ENCODE measurements at regions not wholly inside any gene's neighbourhood (a gene's known extent, or its start where the extent isn't known, plus 50 kb on each side); places are given as distances from the start of the nearest gene placed in this dataset.

- Mint-ChIP-seq H3K27ac (ENCODE audit: unreplicated experiment) (no peak overlapping the region), H3K27me3 (ENCODE audit: low read depth, unreplicated experiment) (peaks cover 69% of the 10 kb centered on the region), H3K4me1 (ENCODE audit: low read depth, unreplicated experiment) (no peaks in the 10 kb centered on the region), H3K36me3 (ENCODE audit: low read depth, unreplicated experiment) (peaks cover 3% of the 10 kb centered on the region), H3K9me3 (ENCODE audit: unreplicated experiment) (peaks cover 6% of the 10 kb centered on the region), H3K4me3 (ENCODE audit: unreplicated experiment) (no peak overlapping the region)
- Histone ChIP-seq H3K4me2 (ENCODE audit: low read length) (no peak overlapping the region), H3K4me1 (ENCODE audit: insufficient read depth, low read length) (no peaks in the 10 kb centered on the region), H3K4me3 (ENCODE audit: insufficient read depth, low read depth, low read length) (no peak overlapping the region), H3K27ac (ENCODE audit: low read depth, low read length) (no peak overlapping the region), H3K36me3 (ENCODE audit: insufficient read depth, low read length) (no peaks in the 10 kb centered on the region), H3K9ac (ENCODE audit: low read length) (no peak overlapping the region), H4K20me1 (ENCODE audit: insufficient read depth, low read length) (no peaks in the 10 kb centered on the region), H3K79me2 (ENCODE audit: insufficient read depth, low read length) (no peaks in the 10 kb centered on the region), H3K27me3 (ENCODE audit: insufficient read depth, low read length) (peaks cover 2% of the 10 kb centered on the region), H2AFZ (ENCODE audit: low read depth, low read length) (no peak overlapping the region), H3K9me3 (ENCODE audit: insufficient read depth, low read depth, low read length) (no peaks in the 10 kb centered on the region)
- FAIRE-seq (no peak), DNase-seq (ENCODE audit: low read depth) (no peak)
- no peak for TF ChIP-seq EZH2 (IDR thresholded peaks at IDR 0.05; ENCODE audit: insufficient read depth, low read length)
Measured at GRCh38 chr22:44578110-44578457, 80.1 kb upstream of the RTL6 start.

- no peak overlapping the region for H3K9ac ChIP-seq (ENCODE audit: low read length)
- H3K9me3 ChIP-seq (ENCODE audit: insufficient read depth, low read depth, low read length), result no peaks in the 10 kb centered on the region
- H3K27ac ChIP-seq (ENCODE audit: low read depth, low read length), result no peak overlapping the region
- H4K20me1 ChIP-seq (ENCODE audit: insufficient read depth, low read length), result no peaks in the 10 kb centered on the region
- H3K36me3 ChIP-seq (ENCODE audit: insufficient read depth, low read length), result no peaks in the 10 kb centered on the region
- H2AFZ ChIP-seq (ENCODE audit: low read depth, low read length), result no peak overlapping the region
- H3K9me3 Mint-ChIP-seq (ENCODE audit: unreplicated experiment), result peaks cover 5% of the 10 kb centered on the region
- no peaks in the 10 kb centered on the region for H3K4me1 ChIP-seq (ENCODE audit: insufficient read depth, low read length)
- H3K79me2 ChIP-seq (ENCODE audit: insufficient read depth, low read length), result no peaks in the 10 kb centered on the region
- FAIRE-seq (no peak), DNase-seq (ENCODE audit: low read depth) (no peak)
- H3K27ac Mint-ChIP-seq (ENCODE audit: unreplicated experiment), result no peak overlapping the region
- peaks cover 3% of the 10 kb centered on the region for H3K36me3 Mint-ChIP-seq (ENCODE audit: low read depth, unreplicated experiment)
- no peaks in the 10 kb centered on the region for H3K4me1 Mint-ChIP-seq (ENCODE audit: low read depth, unreplicated experiment)
- H3K4me3 Mint-ChIP-seq (ENCODE audit: unreplicated experiment), result no peak overlapping the region
- no peak overlapping the region for H3K4me3 ChIP-seq (ENCODE audit: insufficient read depth, low read depth, low read length)
- H3K27me3 ChIP-seq (ENCODE audit: insufficient read depth, low read length), result peaks cover 2% of the 10 kb centered on the region
- no peak for TF ChIP-seq CTCF (IDR thresholded peaks at IDR 0.05; ENCODE audit: insufficient read depth, low read depth, low read length)
- no peak for TF ChIP-seq EZH2 (IDR thresholded peaks at IDR 0.05; ENCODE audit: insufficient read depth, low read length)
- no peak overlapping the region for H3K4me2 ChIP-seq (ENCODE audit: low read length)
- H3K27me3 Mint-ChIP-seq (ENCODE audit: low read depth, unreplicated experiment), result peaks cover 65% of the 10 kb centered on the region
Measured at GRCh38 chr22:44577391-44578109, 79.5 kb upstream of the RTL6 start.

GRCh38 chr22:44576311-44577260, 78.6 kb upstream of the RTL6 start:
- no peaks in the 10 kb centered on the region for H3K4me1 ChIP-seq (ENCODE audit: insufficient read depth, low read length)
- no peaks in the 10 kb centered on the region for H3K9me3 ChIP-seq (ENCODE audit: insufficient read depth, low read depth, low read length)
- no peak overlapping the region for H3K4me3 ChIP-seq (ENCODE audit: insufficient read depth, low read depth, low read length)
- DNase-seq (ENCODE audit: low read depth), result no peak
- H3K79me2 ChIP-seq (ENCODE audit: insufficient read depth, low read length), result no peaks in the 10 kb centered on the region
- no peaks in the 10 kb centered on the region for H4K20me1 ChIP-seq (ENCODE audit: insufficient read depth, low read length)
- no peaks in the 10 kb centered on the region for H3K36me3 ChIP-seq (ENCODE audit: insufficient read depth, low read length)
- peaks cover 5% of the 10 kb centered on the region for H3K9me3 Mint-ChIP-seq (ENCODE audit: unreplicated experiment)
- H3K9ac ChIP-seq (ENCODE audit: low read length), result no peak overlapping the region
- no peak overlapping the region for H3K4me2 ChIP-seq (ENCODE audit: low read length)
- no peak overlapping the region for H3K4me3 Mint-ChIP-seq (ENCODE audit: unreplicated experiment)
- H3K27me3 Mint-ChIP-seq (ENCODE audit: low read depth, unreplicated experiment), result peaks cover 62% of the 10 kb centered on the region
- H3K4me1 Mint-ChIP-seq (ENCODE audit: low read depth, unreplicated experiment), result no peaks in the 10 kb centered on the region
- no peak overlapping the region for H3K27ac ChIP-seq (ENCODE audit: low read depth, low read length)
- peaks cover 2% of the 10 kb centered on the region for H3K27me3 ChIP-seq (ENCODE audit: insufficient read depth, low read length)
- TF ChIP-seq EZH2 (IDR thresholded peaks at IDR 0.05; ENCODE audit: insufficient read depth, low read length), result no peak
- TF ChIP-seq CTCF (IDR thresholded peaks at IDR 0.05; ENCODE audit: insufficient read depth, low read depth, low read length), result no peak
- no peak overlapping the region for H3K27ac Mint-ChIP-seq (ENCODE audit: unreplicated experiment)
- no peak for FAIRE-seq
- H2AFZ ChIP-seq (ENCODE audit: low read depth, low read length), result no peak overlapping the region
- peaks cover 3% of the 10 kb centered on the region for H3K36me3 Mint-ChIP-seq (ENCODE audit: low read depth, unreplicated experiment)

Measured in astrocyte (in vitro differentiated cells and primary cell).